B cell (primary cell): ENCODE measurements at regions not wholly inside any gene's neighbourhood (a gene's known extent, or its start where the extent isn't known, plus 50 kb on each side); places are given as distances from the start of the nearest gene placed in this dataset.
"Not testable (repeated sequence)": the region's sequence is repeated elsewhere in the genome, so short reads cannot be mapped to it uniquely, and the experiment has no call there.

Experiments used
- ATAC-seq: fragments of 200-7000 bp; cut with Tn5 transposase; one replicate; pipeline ENCODE4 v1.10.0; 2021; ENCODE audit warnings: low read depth, mild to moderate bottlenecking, moderate number of reproducible peaks, moderate library complexity
- CTCF ChIA-PET: fragments of 350-600 bp; sonication (Branson Sonifier 250); formaldehyde crosslinking; loops from one replicate; lab custom pipeline; 2021; ENCODE audit warnings: antibody characterized with exemption, inconsistent platforms; lab: Charles Lee
- POLR2A ChIA-PET: fragments of 350-600 bp; sonication (Branson Sonifier 250); formaldehyde crosslinking; loops from one replicate; lab custom pipeline; 2021; ENCODE audit warnings: antibody characterized with exemption; lab: Charles Lee
- DNase-seq: peaks from one replicate; pipeline ENCODE4 v3.0.0; 2013
- H2AFZ ChIP-seq: 2 replicates; pipeline ENCODE4 v1.6.1; 2012; ENCODE audit warnings: mild to moderate bottlenecking, low read depth, low read length; ENCODE audit not compliant: insufficient read depth, poor library complexity, severe bottlenecking
- H3K27ac ChIP-seq, 2 donors: 1 replicate in 1 of 2; 2 replicates in 1 of 2; pipeline ENCODE4 v1.5.1; 2012 to 2013; ENCODE audit warnings: low read length in 2 of 2, mild to moderate bottlenecking in 2 of 2, moderate library complexity in 1 of 2
- H3K27me3 ChIP-seq, 4 experiments: fragments of 200-600 bp in 1 of 4; sonication (generic) in 1 of 4; replicated peaks in 1 of 4; 1 replicate in 2 of 4; 2 replicates in 2 of 4; pipeline versions ENCODE4 v1.6.1 to v1.7.0; 2013 to 2016; ENCODE audit warnings: low read length in 3 of 4, mild to moderate bottlenecking in 2 of 4, mixed read lengths in 1 of 4, moderate library complexity in 1 of 4; ENCODE audit not compliant: insufficient read depth in 4 of 4, control insufficient read depth in 3 of 4; ENCODE audit errors: control extremely low read depth in 1 of 4
- H3K36me3 ChIP-seq, 2 experiments: replicated peaks in 1 of 2; 1 replicate in 1 of 2; 2 replicates in 1 of 2; pipeline versions ENCODE4 v1.6.1 to v1.7.1; 2013; ENCODE audit warnings: low read length in 1 of 2; ENCODE audit not compliant: insufficient read depth in 2 of 2, control insufficient read depth in 1 of 2; ENCODE audit errors: control extremely low read depth in 1 of 2, extremely low read depth in 1 of 2
- H3K4me1 ChIP-seq, 2 donors: fragments of 200-600 bp in 1 of 2; sonication (generic) in 1 of 2; 1 replicate in 1 of 2; 2 replicates in 1 of 2; pipeline versions ENCODE4 v1.5.1 to v1.6.1; 2013 to 2017; ENCODE audit warnings: low read length in 2 of 2; ENCODE audit not compliant: control insufficient read depth in 2 of 2, insufficient read depth in 2 of 2
- H3K4me2 ChIP-seq: replicated peaks from 2 replicates; pipeline ENCODE3; 2012; ENCODE audit warnings: mild to moderate bottlenecking, low read depth, low read length; ENCODE audit not compliant: poor library complexity, severe bottlenecking
- H3K4me3 ChIP-seq, 5 experiments: fragments of 200-600 bp in 1 of 5; sonication (generic) in 1 of 5; 1 replicate in 3 of 5; 2 replicates in 2 of 5; pipeline versions ENCODE4 v1.5.1 to v1.7.0; 2011 to 2016; ENCODE audit warnings: low read length in 4 of 5, mild to moderate bottlenecking in 4 of 5, low read depth in 2 of 5, control low read depth in 1 of 5, moderate library complexity in 1 of 5; ENCODE audit not compliant: insufficient read depth in 1 of 5; ENCODE audit errors: control extremely low read depth in 1 of 5, extremely low read depth in 1 of 5
- H3K79me2 ChIP-seq: fragments of 200-600 bp; sonication (generic); one replicate; pipeline ENCODE4 v1.6.0; 2016; ENCODE audit warnings: low read length; ENCODE audit not compliant: control insufficient read depth, insufficient read depth
- H3K9ac ChIP-seq: fragments of 200-600 bp; sonication (generic); 2 replicates; pipeline ENCODE4 v1.6.1; 2017; ENCODE audit warnings: mild to moderate bottlenecking, low read length, moderate library complexity
- H3K9me3 ChIP-seq, 3 donors: one replicate each; pipeline versions ENCODE4 v1.6.1 to v1.7.1; 2013; ENCODE audit warnings: low read length in 2 of 3; ENCODE audit not compliant: control insufficient read depth in 2 of 3, insufficient read depth in 1 of 3; ENCODE audit errors: control extremely low read depth in 1 of 3
- H4K20me1 ChIP-seq: 2 replicates; pipeline ENCODE4 v1.6.0; 2012; ENCODE audit warnings: mild to moderate bottlenecking, low read length; ENCODE audit not compliant: insufficient read depth, control insufficient read depth, poor library complexity, severe bottlenecking
- H3K27ac Mint-ChIP-seq: one replicate; pipeline ENCODE4 v1.8.0; 2021; ENCODE audit warnings: mixed read lengths
- H3K27me3 Mint-ChIP-seq: one replicate; pipeline ENCODE4 v1.8.0; 2021; ENCODE audit warnings: mixed read lengths
- H3K4me1 Mint-ChIP-seq: one replicate; pipeline ENCODE4 v1.8.0; 2021; ENCODE audit warnings: mixed read lengths
- H3K4me3 Mint-ChIP-seq: one replicate; pipeline ENCODE4 v1.8.0; 2021; ENCODE audit warnings: mixed read lengths
- H3K9me3 Mint-ChIP-seq: one replicate; pipeline ENCODE4 v1.8.0; 2022; ENCODE audit warnings: mixed read lengths; ENCODE audit not compliant: insufficient read depth
- CTCF ChIP-seq: fragments of 200-600 bp; IDR thresholded peaks from one replicate; pipeline ENCODE4 v1.8.0; 2022; ENCODE audit warnings: antibody characterized with exemption, mild to moderate bottlenecking
- EZH2 ChIP-seq: IDR thresholded peaks from 2 replicates; pipeline ENCODE4 v1.6.1; 2012; ENCODE audit warnings: borderline replicate concordance, low read depth, mild to moderate bottlenecking, moderate library complexity, low read length; ENCODE audit not compliant: insufficient read depth, poor library complexity, severe bottlenecking
- WGBS: methylation state at CpG from one replicate; pipeline ENCODE4 v1.1.5; 2013; ENCODE audit warnings: missing lambda C conversion rate; ENCODE audit not compliant: insufficient coverage; 5-methylcytosine and 5-hydroxymethylcytosine counted together
- intact Hi-C: fragments of 100-400 bp; cut with micrococcal nuclease; formaldehyde crosslinking; loops from one replicate; pipeline ENCODE4 v1.10.0; 2022

DNA sequence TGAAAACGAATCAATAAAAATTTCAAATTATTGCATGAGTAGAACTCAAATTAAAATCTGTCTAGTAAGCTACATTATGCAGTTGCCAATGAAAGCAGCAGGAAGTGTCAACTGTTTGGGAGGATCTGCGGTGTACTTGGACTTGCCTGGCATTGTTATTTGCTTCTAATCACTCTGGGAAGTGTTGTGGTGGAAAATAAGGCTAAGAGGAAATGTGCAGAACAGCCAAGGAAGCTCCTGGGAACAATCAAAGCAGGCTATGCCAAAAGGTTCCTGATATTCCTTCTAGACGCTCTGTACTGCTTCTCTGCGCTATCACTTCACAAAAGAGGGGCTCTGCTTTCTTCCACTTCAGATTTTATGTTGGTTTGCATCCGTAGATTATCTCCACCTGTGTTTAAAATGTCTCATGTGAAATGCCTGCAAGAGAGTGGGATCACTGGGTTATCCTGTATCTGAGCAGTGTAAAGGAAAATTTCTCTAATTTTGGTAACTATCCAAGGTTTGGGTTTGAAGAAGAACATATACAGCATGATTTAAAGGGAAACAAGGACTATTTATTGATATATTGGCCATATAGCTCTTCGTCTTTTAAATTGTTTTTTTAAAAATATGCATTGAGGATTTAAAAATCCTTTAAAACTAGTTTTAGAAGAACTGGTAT, 182.7 kb upstream of the CSNK1A1L start:
- 76% methylated on average over 3 of the region's 6 CpGs for WGBS
- DNase-seq (no peak), ATAC-seq (no peak)
- Mint-ChIP-seq H3K27me3 (no peaks in the 10 kb centered on the region), H3K4me1 (no peaks in the 10 kb centered on the region), H3K27ac (no peak overlapping the region), H3K9me3 (no peaks in the 10 kb centered on the region), H3K4me3 (no peak overlapping the region)
- intact Hi-C loops, result no loop called here
- ChIA-PET POLR2A (no interaction called here), CTCF (no interaction called here)
- H3K27me3 ChIP-seq, result no peaks in the 10 kb centered on the region
- H3K9ac ChIP-seq, result no peak overlapping the region
- no peak overlapping the region for H3K4me3 ChIP-seq
- H3K27ac ChIP-seq, result no peak overlapping the region
- no peak overlapping the region for H3K4me2 ChIP-seq
- no peaks in the 10 kb centered on the region for H3K4me1 ChIP-seq
- no peak overlapping the region for H2AFZ ChIP-seq
- TF ChIP-seq CTCF, result no peak
- TF ChIP-seq EZH2, result no peak
- H3K9me3 ChIP-seq, result no peaks in the 10 kb centered on the region
- no peaks in the 10 kb centered on the region for H4K20me1 ChIP-seq
- no peaks in the 10 kb centered on the region for H3K79me2 ChIP-seq
- no peaks in the 10 kb centered on the region for H3K36me3 ChIP-seq

- H3K9me3 Mint-ChIP-seq, intact Hi-C loops, H3K4me2 ChIP-seq, H3K4me1 ChIP-seq, H3K4me1 Mint-ChIP-seq, H3K27ac Mint-ChIP-seq, H3K79me2 ChIP-seq, CTCF ChIA-PET, H4K20me1 ChIP-seq, H3K27me3 Mint-ChIP-seq, H2AFZ ChIP-seq, H3K9ac ChIP-seq, POLR2A ChIA-PET, H3K27me3 ChIP-seq, H3K36me3 ChIP-seq, H3K4me3 ChIP-seq, ATAC-seq, H3K27ac ChIP-seq, H3K9me3 ChIP-seq, H3K4me3 Mint-ChIP-seq, DNase-seq: not testable (repeated sequence)
- no CpG with 5 or more reads among the region's 28 CpGs for WGBS
Observed at GRCh38 chr13:37280231-37280630, 174.8 kb upstream of the CSNK1A1L start.
